GM12878 (cell line): ENCODE measurements at regions not wholly inside any gene's neighbourhood (a gene's known extent, or its start where the extent isn't known, plus 50 kb on each side); places are given as distances from the start of the nearest gene placed in this dataset.

Experiments used
- ATAC-seq: fragments of 200-7000 bp; cut with Tn5 transposase; 3 replicates; pipeline ENCODE4 v1.9.1; 2020; ENCODE audit warnings: mild to moderate bottlenecking, moderate library complexity
- BruUV-seq: library from RNA; stranded (reverse); fragments of 400-500 nt; replicated peaks from 2 replicates; lab custom pipeline; 2021; lab: Mats Ljungman, UMichigan
- CTCF ChIA-PET: fragments of 300-600 bp; sonication (Branson Sonifier 250); formaldehyde crosslinking; extraction: SDS; loops from one replicate; lab custom pipeline; 2021; ENCODE audit warnings: inconsistent platforms; lab: Yijun Ruan, JAX
- POLR2A ChIA-PET: fragments of 350-600 bp; formaldehyde crosslinking; extraction: SDS; loops from one replicate; lab custom pipeline; 2021; ENCODE audit warnings: inconsistent platforms; lab: Charles Lee
- RAD21 ChIA-PET: fragments of 300-600 bp; sonication (Branson Sonifier 250); formaldehyde crosslinking; loops from one replicate; lab custom pipeline; 2023; ENCODE audit warnings: antibody characterized with exemption; ENCODE audit not compliant: unreplicated experiment; lab: Charles Lee
- SMC1A ChIA-PET: fragments of 300-600 bp; sonication (Branson Sonifier 250); formaldehyde crosslinking; loops from one replicate; lab custom pipeline; 2023; ENCODE audit not compliant: unreplicated experiment, uncharacterized antibody; lab: Charles Lee
- DNase-seq: peaks from one replicate; pipeline ENCODE4 v3.0.0-alpha.2; 2011; ENCODE audit warnings: low read depth, low spot score
- FAIRE-seq: peaks from 3 replicates; lab custom pipeline; 2011; peaks lifted over from hg19 to GRCh38; lab: Jason Lieb, UNC
- H2AFZ ChIP-seq: 2 replicates; pipeline ENCODE4 v1.6.0; 2011; ENCODE audit warnings: low read depth, low read length, control low read depth; ENCODE audit not compliant: control insufficient read depth
- H3K27ac ChIP-seq: 2 replicates; pipeline ENCODE4 v1.5.1; 2011; ENCODE audit warnings: control low read depth; ENCODE audit not compliant: control insufficient read depth, insufficient read depth
- H3K27me3 ChIP-seq, 2 experiments: replicated peaks in 1 of 2; 2 replicates each; pipeline versions ENCODE4 v1.6.0 to v1.6.1; 2011; ENCODE audit warnings: low read length in 1 of 2; ENCODE audit not compliant: control insufficient read depth in 2 of 2, insufficient read depth in 2 of 2
- H3K36me3 ChIP-seq, 2 experiments: 2 replicates each; pipeline ENCODE4 v1.5.1; 2011; ENCODE audit warnings: low read length in 1 of 2; ENCODE audit not compliant: control insufficient read depth in 2 of 2, insufficient read depth in 2 of 2
- H3K4me1 ChIP-seq: 2 replicates; pipeline ENCODE4 v1.6.1; 2011; ENCODE audit warnings: mild to moderate bottlenecking, low read length, moderate library complexity, mixed read lengths; ENCODE audit not compliant: control insufficient read depth, insufficient read depth
- H3K4me2 ChIP-seq: 2 replicates; pipeline ENCODE4 v1.6.0; 2011; ENCODE audit warnings: control low read depth; ENCODE audit not compliant: control insufficient read depth, insufficient read depth
- H3K4me3 ChIP-seq: fragments of 200-600 bp; sonication (generic); 2 replicates; pipeline ENCODE4 v1.5.1; 2016
- H3K79me2 ChIP-seq: 2 replicates; pipeline ENCODE4 v1.6.0; 2011; ENCODE audit warnings: low read length; ENCODE audit not compliant: control insufficient read depth, insufficient read depth
- H3K9ac ChIP-seq: 2 replicates; pipeline ENCODE4 v1.8.0; 2011; ENCODE audit warnings: low read length, control low read depth, mixed read lengths; ENCODE audit not compliant: control insufficient read depth, insufficient read depth
- H3K9me3 ChIP-seq: replicated peaks from 3 replicates; pipeline ENCODE4 v1.5.1; 2011; ENCODE audit warnings: mild to moderate bottlenecking, low read length; ENCODE audit not compliant: control insufficient read depth, insufficient read depth
- H4K20me1 ChIP-seq: 2 replicates; pipeline ENCODE4 v1.6.0; 2011; ENCODE audit not compliant: control insufficient read depth, insufficient read depth
- CBX3 ChIP-seq: fragments of 200-600 bp; sonication (generic); IDR thresholded peaks from 2 replicates; pipeline ENCODE4 v1.6.1; 2016; ENCODE audit warnings: low read depth, borderline replicate concordance
- CHD2 ChIP-seq: IDR thresholded peaks from 2 replicates; pipeline ENCODE4 v1.6.1; 2011; ENCODE audit warnings: low read depth, low read length, improper control_type of control experiment, borderline replicate concordance
- EGR1 ChIP-seq, 2 experiments: IDR thresholded peaks; 1 replicate in 1 of 2; 2 replicates in 1 of 2; pipeline ENCODE4 v1.6.1; 2011 to 2012; ENCODE audit warnings: low read depth in 2 of 2, low read length in 2 of 2, borderline replicate concordance in 1 of 2, mild to moderate bottlenecking in 1 of 2, moderate library complexity in 1 of 2
- EZH2 ChIP-seq: IDR thresholded peaks from 2 replicates; pipeline ENCODE4 v1.6.1; 2012; ENCODE audit warnings: low read depth, mild to moderate bottlenecking, control low read depth, inconsistent platforms, low read length, borderline replicate concordance; ENCODE audit not compliant: control insufficient read depth
- FOXM1 ChIP-seq: IDR thresholded peaks from 2 replicates; pipeline ENCODE4 v1.6.1; 2012; ENCODE audit warnings: low read depth, mild to moderate bottlenecking, inconsistent platforms, low read length, moderate library complexity
- NR2C1 ChIP-seq: fragments of 450-650 bp; IDR thresholded peaks from 2 replicates; pipeline ENCODE4 v1.6.1; 2017; ENCODE audit warnings: antibody characterized with exemption, mild to moderate bottlenecking, moderate library complexity
- PBX3 ChIP-seq: IDR thresholded peaks from 2 replicates; pipeline ENCODE4 v1.6.1; 2011; ENCODE audit warnings: mild to moderate bottlenecking, low read depth, low read length, moderate library complexity; ENCODE audit not compliant: insufficient replicate concordance
- SP1 ChIP-seq: IDR thresholded peaks from one replicate; pipeline ENCODE4 v1.6.1; 2011; ENCODE audit warnings: low read depth, low read length
- WGBS: methylation state at CpG from one replicate; pipeline ENCODE4 v1.1.6; 2016; ENCODE audit warnings: low lambda C conversion rate; ENCODE audit not compliant: insufficient replicate concordance, insufficient coverage; ENCODE audit errors: missing lambda C conversion rate; 5-methylcytosine and 5-hydroxymethylcytosine counted together
- in situ Hi-C: fragments of 300-500 bp; cut with MboI; formaldehyde crosslinking; loops from 9 replicates; pipeline ENCODE4 v1.14.3; 2018; ENCODE audit warnings: mixed read lengths
- intact Hi-C: fragments of 100-400 bp; cut with micrococcal nuclease; formaldehyde crosslinking; loops from one replicate; pipeline ENCODE4 v1.14.2; 2022; ENCODE audit not compliant: unreplicated experiment
- TF ChIP-seq, protein P1 (sequence below): fragments of 450-650 bp; IDR thresholded peaks from 2 replicates; pipeline ENCODE4 v1.6.1; 2014; ENCODE audit warnings: mild to moderate bottlenecking

DNA sequence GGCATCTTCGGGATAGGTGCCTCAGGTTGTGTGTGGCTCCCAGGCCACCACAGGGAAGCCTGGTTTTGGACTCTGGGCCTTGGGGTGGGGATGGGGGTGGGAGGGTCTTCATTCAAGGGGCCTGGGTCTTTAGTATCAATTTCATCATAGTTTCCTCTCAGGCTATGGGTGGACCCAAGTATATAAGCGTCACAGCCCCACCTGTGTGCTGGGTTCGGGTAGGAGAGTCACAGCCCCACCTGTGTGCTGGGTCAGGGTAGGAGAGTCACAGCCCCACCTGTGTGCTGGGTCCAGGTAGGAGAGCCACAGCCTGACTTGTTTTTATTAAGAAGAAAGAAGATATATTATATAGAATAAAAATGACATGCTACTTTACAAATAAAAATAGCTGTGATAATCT, 422.1 kb downstream of the BRD1 start:
- Histone ChIP-seq H3K27ac (no peak overlapping the region), H2AFZ (no peak overlapping the region), H3K36me3 (no peaks in the 10 kb centered on the region), H4K20me1 (no peaks in the 10 kb centered on the region), H3K27me3 (no peaks in the 10 kb centered on the region), H3K4me2 (no peak overlapping the region), H3K9ac (no peak overlapping the region), H3K79me2 (no peaks in the 10 kb centered on the region), H3K4me3 (no peak overlapping the region), H3K9me3 (no peaks in the 10 kb centered on the region; the same call in 2 of the 3 replicates), H3K4me1 (no peaks in the 10 kb centered on the region)
- in situ Hi-C loops = no loop called here
- BruUV-seq = no TSS peak
- CTCF ChIA-PET = no interaction called here
- TF ChIP-seq CBX3 = no peak
- no peak for TF ChIP-seq EGR1 (IDR thresholded peaks at IDR 0.05; ENCODE audit: borderline replicate concordance in 1 of 2, low read depth in 2 of 2, low read length in 2 of 2)
- TF ChIP-seq CHD2 = no peak
- no peak for TF ChIP-seq NR2C1
- TF ChIP-seq, protein P1, sequence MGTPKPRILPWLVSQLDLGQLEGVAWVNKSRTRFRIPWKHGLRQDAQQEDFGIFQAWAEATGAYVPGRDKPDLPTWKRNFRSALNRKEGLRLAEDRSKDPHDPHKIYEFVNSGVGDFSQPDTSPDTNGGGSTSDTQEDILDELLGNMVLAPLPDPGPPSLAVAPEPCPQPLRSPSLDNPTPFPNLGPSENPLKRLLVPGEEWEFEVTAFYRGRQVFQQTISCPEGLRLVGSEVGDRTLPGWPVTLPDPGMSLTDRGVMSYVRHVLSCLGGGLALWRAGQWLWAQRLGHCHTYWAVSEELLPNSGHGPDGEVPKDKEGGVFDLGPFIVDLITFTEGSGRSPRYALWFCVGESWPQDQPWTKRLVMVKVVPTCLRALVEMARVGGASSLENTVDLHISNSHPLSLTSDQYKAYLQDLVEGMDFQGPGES = no peak
- no peak for TF ChIP-seq SP1
- TF ChIP-seq FOXM1 = no peak
- no peak for TF ChIP-seq EZH2
- TF ChIP-seq PBX3 = no peak
- DNase-seq (no peak), ATAC-seq (no peak), FAIRE-seq (no peak)
- RAD21 ChIA-PET = no interaction called here
- POLR2A ChIA-PET = no interaction called here
- intact Hi-C loops = no loop called here
- 19% methylated on average over 3 of the region's 3 CpGs for WGBS
- SMC1A ChIA-PET = no interaction called here
